WTC11 (cell line): ENCODE measurements at regions not wholly inside any gene's neighbourhood (a gene's known extent, or its start where the extent isn't known, plus 50 kb on each side); places are given as distances from the start of the nearest gene placed in this dataset.

Experiments
- CREB1 ChIP-seq: sonication (generic); formaldehyde crosslinking; IDR thresholded peaks from 2 replicates; pipeline ENCODE4 v1.8.0; 2023; ENCODE audit warnings: mild to moderate bottlenecking, missing genetic modification reagents
- CTCF ChIP-seq: fragments of 200-600 bp; IDR thresholded peaks from 2 replicates; pipeline ENCODE4 v1.8.0; 2022; ENCODE audit warnings: antibody characterized with exemption
- EMX1 ChIP-seq: fragments of 250-450 bp; sonication (Bioruptor Pico); IDR thresholded peaks from 2 replicates; pipeline ENCODE4 v1.8.0; 2021; ENCODE audit warnings: mild to moderate bottlenecking
- MLX ChIP-seq: sonication (generic); formaldehyde crosslinking; IDR thresholded peaks from 2 replicates; pipeline ENCODE4 v1.8.1; 2023; ENCODE audit warnings: mild to moderate bottlenecking, missing genetic modification reagents, moderate library complexity
- MYBL2 ChIP-seq: sonication (generic); formaldehyde crosslinking; IDR thresholded peaks from 2 replicates; pipeline ENCODE4 v1.8.1; 2023; ENCODE audit warnings: mild to moderate bottlenecking, moderate library complexity, missing genetic modification reagents
- ZNF121 ChIP-seq: sonication (generic); formaldehyde crosslinking; IDR thresholded peaks from 2 replicates; pipeline ENCODE4 v1.8.0; 2023; ENCODE audit warnings: missing genetic modification reagents

DNA sequence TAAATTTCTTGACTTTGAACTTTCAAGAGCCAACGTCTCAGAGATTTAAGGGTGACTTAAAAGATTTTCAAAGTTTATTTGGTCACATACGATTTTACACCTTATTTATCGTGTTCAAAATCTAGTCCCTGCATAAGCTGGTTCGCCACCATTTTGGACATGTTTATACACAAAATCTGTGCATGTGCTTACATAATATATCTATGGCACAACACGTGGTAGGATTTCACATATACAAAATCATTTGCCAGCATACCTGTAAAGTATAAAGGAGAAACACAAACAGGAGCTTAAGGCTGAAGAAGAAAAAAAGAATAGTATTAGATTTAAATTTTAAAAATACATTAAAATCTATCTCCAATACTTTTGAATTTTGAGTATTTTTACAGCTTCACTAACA is 190.0 kb upstream of the KYNU start:
- TF ChIP-seq EMX1: no peak
- no peak for TF ChIP-seq CTCF
- no peak for TF ChIP-seq CREB1 (CRISPR knock-in tag)
- TF ChIP-seq MYBL2: no peak
- TF ChIP-seq ZNF121 (CRISPR knock-in tag): no peak
- TF ChIP-seq MLX: no peak
